ENCODE measurements at regions not wholly inside any gene's neighbourhood (a gene's known extent, or its start where the extent isn't known, plus 50 kb on each side); places are given as distances from the start of the nearest gene placed in this dataset.

GRCh38 chr6:93621442-93621841, 202.1 kb upstream of the EPHA7 start:
- TF ChIP-seq, protein P1, sequence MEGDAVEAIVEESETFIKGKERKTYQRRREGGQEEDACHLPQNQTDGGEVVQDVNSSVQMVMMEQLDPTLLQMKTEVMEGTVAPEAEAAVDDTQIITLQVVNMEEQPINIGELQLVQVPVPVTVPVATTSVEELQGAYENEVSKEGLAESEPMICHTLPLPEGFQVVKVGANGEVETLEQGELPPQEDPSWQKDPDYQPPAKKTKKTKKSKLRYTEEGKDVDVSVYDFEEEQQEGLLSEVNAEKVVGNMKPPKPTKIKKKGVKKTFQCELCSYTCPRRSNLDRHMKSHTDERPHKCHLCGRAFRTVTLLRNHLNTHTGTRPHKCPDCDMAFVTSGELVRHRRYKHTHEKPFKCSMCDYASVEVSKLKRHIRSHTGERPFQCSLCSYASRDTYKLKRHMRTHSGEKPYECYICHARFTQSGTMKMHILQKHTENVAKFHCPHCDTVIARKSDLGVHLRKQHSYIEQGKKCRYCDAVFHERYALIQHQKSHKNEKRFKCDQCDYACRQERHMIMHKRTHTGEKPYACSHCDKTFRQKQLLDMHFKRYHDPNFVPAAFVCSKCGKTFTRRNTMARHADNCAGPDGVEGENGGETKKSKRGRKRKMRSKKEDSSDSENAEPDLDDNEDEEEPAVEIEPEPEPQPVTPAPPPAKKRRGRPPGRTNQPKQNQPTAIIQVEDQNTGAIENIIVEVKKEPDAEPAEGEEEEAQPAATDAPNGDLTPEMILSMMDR (IDR thresholded peaks at IDR 0.05) = no peak
- no peak for TF ChIP-seq POLR2A (IDR thresholded peaks at IDR 0.05)

All from right lobe of liver (tissue), 4 donors.